GM20431 (cell line): ENCODE measurements at regions not wholly inside any gene's neighbourhood (a gene's known extent, or its start where the extent isn't known, plus 50 kb on each side); places are given as distances from the start of the nearest gene placed in this dataset.

Source experiments
- in situ Hi-C: fragments of 300-500 bp; cut with MseI, MboI; formaldehyde crosslinking; loops from one replicate; pipeline ENCODE4 v1.15.0; 2020; ENCODE audit warnings: low sequenced_read_pairs; ENCODE audit not compliant: unreplicated experiment

GRCh38 chr6:88558981-88559380 lies 392.8 kb upstream of the CNR1 start:
- in situ Hi-C loops = no loop called here

- in situ Hi-C loops = no loop called here
These were observed 390.5 kb upstream of the CNR1 start for GRCh38 chr6:88556663-88557062.

DNA sequence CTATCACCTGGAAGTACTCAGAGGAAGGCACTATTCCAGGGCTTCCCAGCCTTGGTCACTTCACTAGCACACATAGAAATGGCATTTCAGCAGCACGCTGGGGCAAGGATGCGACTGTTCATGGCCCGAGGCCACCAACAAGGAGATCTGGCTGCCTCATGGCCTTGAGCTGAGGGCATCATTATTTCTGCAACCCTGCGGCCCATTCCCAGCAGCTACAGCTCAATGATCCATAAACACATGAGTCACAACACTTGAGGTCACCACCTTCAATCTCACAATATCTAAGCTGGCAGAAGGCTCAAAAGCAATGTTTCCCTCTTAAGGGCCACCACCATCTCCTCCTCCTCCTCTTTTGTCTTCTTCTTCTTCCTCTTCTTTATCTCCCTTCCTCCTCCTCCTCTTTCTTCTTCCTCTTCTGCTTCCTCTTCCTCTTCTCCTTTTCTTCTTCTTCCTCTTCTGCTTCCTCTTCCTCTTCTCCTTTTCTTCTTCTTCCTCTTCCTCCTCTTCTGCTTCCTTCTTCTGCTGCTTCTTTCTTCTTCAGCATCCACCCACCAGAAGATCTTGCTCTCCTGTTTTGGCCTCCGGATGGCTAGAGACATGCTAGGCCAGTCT lies 382.9 kb upstream of the CNR1 start:
- in situ Hi-C loops = no loop called here

- in situ Hi-C loops = no loop called here
These were observed 381.6 kb upstream of the CNR1 start for GRCh38 chr6:88547768-88548167.

DNA sequence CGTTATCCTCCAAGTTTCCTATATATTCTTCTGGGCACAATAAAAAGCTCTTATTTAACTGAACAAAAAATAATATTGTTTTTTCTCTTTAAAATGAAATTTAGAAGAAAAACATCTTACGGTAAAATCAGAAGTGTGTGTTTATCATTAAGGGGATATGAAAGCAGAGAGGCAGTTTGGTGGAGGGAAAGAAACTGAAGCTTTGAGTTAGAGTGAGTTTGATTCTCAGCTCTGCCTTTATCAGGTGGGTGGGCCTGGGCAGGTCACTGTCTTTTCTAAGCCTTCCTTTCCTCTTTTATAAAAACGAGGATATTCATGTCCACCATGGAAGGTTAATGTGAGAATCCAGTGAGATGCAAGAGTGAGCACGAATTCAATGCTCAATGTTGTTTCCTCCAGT lies 379.8 kb upstream of the CNR1 start:
- in situ Hi-C loops = no loop called here

DNA sequence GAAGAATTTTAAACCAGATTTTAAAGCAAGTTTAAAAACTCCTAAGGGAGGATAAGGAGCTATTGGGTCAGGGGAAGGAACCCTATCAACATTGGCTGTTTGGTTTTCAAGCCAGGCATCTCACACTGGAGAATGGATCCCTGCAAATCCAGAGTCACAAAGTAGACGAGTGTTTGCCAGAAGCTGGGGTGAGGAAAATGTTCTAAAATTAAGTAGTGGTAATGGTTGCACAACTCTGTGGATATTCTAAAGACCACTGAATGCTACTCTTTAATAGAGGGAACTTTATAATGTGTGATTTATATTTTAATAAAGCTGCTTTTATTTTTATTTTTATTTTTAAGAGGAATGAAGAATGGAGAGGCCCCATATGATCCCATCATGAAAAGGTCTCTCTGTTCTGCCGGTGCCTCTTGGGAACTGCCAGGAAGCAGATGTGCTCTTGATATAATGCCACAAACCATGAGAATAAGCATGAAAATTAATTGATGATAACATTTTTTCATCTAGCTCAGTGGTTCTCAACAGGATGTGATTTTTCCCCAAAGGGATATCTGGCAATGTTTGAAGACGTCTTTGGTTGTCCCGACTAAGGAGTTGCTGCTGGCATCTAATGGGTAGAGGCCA lies 379.0 kb upstream of the CNR1 start:
- in situ Hi-C loops = no loop called here

DNA sequence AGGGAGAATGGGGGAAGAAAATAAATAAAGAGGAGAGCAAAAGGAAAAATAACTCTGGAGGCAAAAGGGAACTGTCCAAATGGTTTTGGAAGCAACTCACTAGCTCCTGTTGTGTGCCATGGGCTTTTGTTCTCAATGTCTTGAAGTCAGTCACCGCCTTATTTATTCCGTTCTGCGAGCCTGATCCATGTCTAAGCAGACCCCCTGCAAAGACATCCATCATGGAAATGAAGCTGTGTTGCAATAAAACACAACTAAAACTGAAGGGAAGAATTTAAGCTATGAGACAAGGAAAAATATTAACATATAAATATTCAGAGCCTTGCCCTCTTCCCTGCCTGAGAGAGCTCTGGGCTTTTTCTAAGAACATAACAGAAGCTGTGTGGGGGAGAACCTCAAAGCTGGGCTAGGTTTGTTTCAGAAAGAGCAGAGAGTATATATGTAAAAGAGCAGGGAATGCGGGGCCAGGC lies 373.2 kb upstream of the CNR1 start:
- in situ Hi-C loops = no loop called here

GRCh38 chr6:88538840-88539239 lies 372.7 kb upstream of the CNR1 start:
- in situ Hi-C loops = no loop called here

- in situ Hi-C loops = no loop called here
These were observed 372.1 kb upstream of the CNR1 start for GRCh38 chr6:88538130-88538706.

GRCh38 chr6:88536071-88536625 lies 370.0 kb upstream of the CNR1 start:
- in situ Hi-C loops = no loop called here

- in situ Hi-C loops = no loop called here
These were observed 369.2 kb upstream of the CNR1 start for GRCh38 chr6:88535306-88535705.

DNA sequence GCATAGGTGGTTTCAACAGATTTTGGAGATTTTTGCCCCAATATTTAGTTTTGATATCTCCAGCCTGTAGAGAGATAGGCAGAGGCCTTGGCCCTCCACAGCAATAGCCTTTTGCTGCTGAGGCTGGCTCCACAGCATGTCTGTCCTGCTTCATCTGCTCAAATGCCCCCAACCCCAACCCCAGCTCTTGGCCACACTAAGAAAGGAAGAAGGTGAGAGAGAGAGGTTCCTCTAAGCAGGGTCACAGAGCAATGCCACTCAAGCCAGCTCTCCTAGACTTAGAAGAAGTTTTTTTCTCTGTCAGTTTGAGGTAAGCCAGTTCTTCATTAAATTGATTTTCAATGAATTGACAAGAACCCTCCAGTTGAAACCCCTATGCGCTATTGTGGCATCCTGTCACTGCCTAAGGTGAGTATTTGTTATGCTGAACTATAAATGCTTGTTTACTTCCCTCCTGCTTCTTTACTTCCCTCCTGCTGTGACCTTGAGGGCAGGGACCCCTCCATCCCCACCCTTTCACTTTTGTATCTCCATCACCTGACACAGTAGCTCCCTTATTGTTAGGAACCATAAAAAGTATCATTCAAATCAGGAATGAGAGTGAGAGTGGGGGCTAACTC lies 366.2 kb upstream of the CNR1 start:
- in situ Hi-C loops = no loop called here

GRCh38 chr6:88529726-88530125 lies 363.6 kb upstream of the CNR1 start:
- in situ Hi-C loops = no loop called here

GRCh38 chr6:88520445-88520844 lies 354.3 kb upstream of the CNR1 start:
- in situ Hi-C loops = no loop called here

DNA sequence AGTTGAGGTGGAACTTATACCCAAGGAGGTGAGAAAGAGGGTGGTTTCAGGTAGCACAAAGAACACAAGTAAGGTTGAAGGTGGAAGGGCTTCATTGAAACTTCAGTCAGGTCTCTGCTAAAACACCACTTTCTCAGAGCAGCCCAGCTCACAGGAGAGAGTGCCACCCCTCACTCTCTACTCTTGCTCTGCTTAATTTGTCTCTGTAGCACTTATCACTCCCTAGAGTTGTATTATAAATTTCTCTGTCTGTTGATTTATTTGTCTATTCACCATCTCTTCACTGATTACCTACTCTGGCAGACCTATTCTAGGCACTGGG lies 353.8 kb upstream of the CNR1 start:
- in situ Hi-C loops = no loop called here

DNA sequence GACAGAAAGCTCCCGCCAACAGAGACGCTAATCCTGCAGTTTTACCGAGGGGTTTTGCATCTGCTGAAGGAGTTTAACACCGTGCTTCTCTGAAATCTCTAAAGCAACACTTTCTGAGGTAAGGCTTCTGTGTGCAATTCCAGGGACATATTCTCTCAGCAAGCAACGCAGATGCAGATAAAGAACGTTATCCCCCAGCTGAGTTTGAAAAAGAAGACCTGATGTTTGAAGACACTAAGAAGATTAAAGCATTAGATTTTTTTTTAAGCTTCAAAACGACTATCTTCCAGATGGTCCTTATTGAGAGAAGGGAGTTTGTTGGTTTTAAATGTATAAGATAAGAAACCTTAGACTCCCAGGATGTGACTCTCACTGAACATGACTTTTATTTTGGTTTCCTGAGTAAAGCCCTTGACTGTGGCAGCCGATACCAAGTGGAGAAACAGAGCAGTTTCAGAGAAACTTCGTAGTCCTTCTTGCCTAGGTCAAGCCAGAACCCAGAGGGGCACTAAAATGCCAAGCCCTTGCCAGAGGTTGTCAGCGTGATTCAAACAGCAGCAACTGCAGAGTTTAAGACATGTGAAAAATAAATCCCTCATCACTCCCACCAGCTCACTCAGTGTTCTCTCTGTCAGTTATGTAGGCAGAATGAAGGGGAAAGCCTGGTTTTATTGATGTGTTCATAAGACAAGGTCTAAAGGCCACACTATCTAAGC lies 353.3 kb upstream of the CNR1 start:
- in situ Hi-C loops = no loop called here

GRCh38 chr6:88517737-88518136 lies 351.6 kb upstream of the CNR1 start:
- in situ Hi-C loops = no loop called here

DNA sequence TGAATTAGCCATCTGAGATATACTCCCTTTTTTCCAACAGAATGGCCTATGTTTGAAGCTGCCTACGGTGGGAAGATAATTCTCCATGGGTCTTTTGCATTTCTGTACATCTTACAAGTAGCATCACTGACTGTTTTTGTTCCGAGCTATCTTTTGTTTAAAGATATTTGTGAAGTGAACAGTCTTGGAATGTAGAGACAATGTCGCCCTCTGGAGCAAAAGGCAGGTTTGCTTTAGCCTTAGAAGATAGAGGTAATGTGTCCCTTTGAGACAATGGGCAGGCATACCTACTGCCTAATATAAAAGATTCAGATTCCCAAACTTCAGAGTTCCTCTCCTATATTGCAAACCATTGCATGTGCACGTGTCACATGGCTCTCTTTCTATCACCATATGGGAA lies 347.8 kb upstream of the CNR1 start:
- in situ Hi-C loops = no loop called here

GRCh38 chr6:88513471-88513870 lies 347.3 kb upstream of the CNR1 start:
- in situ Hi-C loops = no loop called here

GRCh38 chr6:88512951-88513350 lies 346.8 kb upstream of the CNR1 start:
- in situ Hi-C loops = no loop called here

DNA sequence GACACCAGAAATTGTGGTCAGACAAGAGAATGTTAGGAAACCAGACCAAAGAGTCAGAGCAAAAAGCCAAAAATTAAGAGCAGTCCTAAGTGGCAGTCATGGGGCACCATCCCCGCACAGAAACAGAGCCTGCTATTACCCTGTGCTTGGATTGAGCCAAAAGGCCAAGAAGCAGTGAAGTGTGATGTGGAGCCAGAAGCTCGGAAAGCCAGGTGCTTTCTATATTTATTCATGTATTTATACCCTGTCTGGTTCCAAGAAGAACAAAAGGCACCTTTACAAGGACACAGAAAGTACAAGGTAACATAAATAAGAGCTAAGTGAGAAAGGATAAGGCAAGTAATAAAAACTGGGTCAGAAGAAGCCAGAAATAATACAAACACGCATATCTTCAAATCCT lies 336.2 kb upstream of the CNR1 start:
- in situ Hi-C loops = no loop called here
